Right ventricle myocardium inferior (tissue), 1 donor: ENCODE measurements at regions not wholly inside any gene's neighbourhood (a gene's known extent, or its start where the extent isn't known, plus 50 kb on each side); places are given as distances from the start of the nearest gene placed in this dataset.
"Not testable (repeated sequence)": the region's sequence is repeated elsewhere in the genome, so short reads cannot be mapped to it uniquely, and the experiment has no call there.

ENCODE experiments used
- ATAC-seq: fragments of 200-7000 bp; cut with Tn5 transposase; one replicate; pipeline ENCODE4 v1.9.1; 2020; ENCODE audit warnings: mild to moderate bottlenecking, moderate library complexity
- DNase-seq: peaks from one replicate; pipeline ENCODE4 v3.0.0; 2021; ENCODE audit errors: missing footprints
- intact Hi-C: fragments of 100-400 bp; cut with DNase I; formaldehyde crosslinking; loops from one replicate; pipeline ENCODE4 v1.11.0; 2022
- donor health status: DM: no; HTN: yes; CAD: no; lungs with severe emphysema.

DNA sequence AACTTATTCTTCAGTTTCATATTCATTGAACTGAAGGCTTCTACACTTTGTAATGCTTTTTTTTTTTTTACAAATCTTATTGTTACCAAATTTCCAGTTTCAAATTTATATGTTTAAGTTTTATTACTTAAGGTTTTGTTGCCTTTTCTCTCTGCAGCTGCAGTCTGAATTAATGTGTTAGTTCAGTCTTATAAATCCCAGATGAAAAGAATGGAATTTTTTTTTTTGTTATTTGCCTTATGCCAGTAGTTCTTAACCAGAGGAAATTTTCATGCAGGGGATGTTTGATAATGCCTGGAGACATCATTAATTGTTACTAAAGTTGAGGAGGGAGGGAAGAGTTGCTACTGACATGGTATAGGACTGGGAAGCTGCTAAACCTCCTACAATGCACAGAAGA is 367.9 kb upstream of the SPRY2 start:
- intact Hi-C loops: no loop called here
- ATAC-seq (no peak), DNase-seq (no peak)

DNA sequence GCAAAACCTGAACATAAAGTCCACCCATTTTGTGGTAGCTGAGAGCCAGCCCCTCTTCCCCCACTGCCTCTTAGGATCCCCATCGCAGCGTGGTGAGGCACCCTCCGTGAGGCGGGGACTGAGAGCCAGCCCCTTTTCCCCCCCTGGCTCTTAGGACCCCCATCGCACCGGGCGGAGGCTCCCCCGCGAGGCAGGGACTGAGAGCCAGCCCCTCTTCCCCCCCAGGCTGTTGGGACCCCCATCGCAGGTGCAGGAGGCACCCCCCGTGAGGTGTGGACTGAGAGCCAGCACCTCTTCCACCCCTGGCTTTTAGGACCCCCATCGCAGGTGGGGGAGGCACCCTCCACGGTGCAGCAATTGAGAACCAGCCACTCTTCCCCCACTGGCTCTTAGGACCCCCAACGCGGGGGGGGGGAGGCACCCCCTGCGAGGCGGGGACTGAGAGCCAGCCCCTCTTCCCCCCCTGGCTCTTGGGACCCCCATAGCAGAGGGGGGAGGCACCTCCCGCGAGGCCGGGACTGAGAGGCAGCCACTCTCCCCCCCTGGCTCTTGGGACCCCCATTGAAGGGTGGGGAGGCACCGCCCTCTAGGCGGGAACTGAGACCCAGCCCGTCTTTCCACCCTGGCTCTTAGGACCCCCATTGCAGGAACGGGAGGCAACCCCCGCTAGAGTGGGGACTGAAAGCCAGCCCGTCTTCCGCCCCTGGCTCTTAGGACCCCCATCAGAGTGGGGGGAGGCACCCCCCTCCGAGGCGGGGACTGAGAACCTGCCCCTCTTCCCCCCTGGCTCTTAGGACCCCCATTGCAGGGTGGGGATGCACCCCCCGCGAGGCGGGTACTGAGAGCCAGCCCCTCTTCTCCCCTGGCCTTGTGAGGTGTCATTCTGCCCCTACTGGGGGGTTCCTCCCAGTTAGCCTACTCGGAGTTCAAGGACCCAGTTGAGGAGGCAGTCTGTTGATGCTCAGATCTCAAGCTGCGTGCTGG is 366.4 kb upstream of the SPRY2 start:
- ATAC-seq: no peak
- intact Hi-C loops: no loop called here
- DNase-seq: no peak

DNA sequence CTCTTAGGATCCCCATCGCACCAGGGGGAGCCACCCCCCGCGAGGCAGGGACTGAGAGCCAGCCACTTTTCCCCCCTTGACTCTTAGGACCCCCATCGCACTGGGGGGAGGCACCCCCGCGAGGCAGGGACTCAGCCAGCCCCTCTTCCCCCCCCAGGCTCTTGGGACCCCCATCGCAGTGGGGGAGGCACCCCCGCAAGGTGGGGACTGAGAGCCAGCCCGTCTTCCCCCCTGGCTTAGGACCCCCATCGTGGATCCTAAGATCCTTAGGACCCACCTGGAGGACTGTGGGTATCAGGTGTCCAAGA is 365.2 kb upstream of the SPRY2 start:
- intact Hi-C loops: no loop called here
- no peak for ATAC-seq
- no peak for DNase-seq

DNA sequence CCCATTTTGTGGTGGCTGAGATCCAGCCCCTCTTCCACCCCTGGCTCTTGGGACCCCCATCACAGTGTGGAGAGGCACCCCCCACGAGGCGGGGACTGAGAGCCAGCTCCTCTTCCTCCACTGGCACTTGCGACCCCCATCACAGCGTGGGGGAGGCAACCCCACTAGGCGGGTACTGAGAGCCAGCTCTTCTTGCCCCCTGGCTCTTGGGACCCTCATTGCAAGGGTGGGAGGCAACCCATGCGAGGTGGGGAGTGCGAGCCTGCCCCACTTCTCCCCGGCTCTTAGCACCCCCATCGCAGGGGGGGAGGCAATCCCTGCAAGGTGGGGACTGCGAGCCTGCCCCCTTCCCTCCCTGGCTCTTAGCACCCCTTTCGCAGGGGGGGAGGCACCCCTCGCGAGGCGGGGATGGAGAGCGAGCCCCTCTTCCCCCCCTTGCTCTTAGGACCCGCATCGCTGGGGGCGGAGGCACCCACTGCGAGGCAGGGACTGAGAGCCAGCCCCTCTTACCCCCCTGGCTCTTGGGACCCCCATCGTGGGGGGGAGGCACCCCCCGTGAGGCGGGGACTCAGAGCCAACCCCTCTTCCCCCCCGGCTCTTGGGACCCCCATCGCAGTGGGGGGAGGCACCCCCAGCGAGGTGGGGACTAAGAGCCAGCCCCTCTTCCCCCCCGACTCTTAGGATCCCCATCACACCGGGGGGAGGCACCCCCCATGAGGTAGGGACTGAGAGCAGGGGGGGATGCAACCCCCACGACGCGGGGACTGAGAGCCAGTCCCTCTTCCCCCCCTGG is 364.6 kb upstream of the SPRY2 start:
- DNase-seq (no peak), ATAC-seq (no peak)
- intact Hi-C loops: no loop called here

DNA sequence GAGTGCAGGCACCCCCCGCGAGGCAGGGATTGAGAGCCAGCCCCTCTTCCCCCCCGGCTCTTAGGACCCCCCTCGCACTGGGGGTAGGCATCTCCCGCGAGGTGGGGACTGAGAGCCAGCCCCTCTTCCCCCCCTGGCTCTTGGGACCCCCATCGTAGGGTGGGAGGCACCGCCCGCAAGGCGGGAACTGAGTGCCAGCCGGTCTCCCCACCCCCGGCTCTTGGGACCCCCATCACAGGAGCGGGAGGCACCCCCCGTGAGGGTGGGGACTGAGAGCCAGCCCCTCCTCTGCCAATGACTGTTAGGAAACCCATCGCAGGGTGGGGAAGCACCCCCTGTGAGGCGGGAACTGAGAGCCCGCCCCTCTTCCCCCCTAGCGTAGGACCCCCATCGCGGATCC is 363.4 kb upstream of the SPRY2 start:
- no peak for ATAC-seq
- intact Hi-C loops: no loop called here
- no peak for DNase-seq

DNA sequence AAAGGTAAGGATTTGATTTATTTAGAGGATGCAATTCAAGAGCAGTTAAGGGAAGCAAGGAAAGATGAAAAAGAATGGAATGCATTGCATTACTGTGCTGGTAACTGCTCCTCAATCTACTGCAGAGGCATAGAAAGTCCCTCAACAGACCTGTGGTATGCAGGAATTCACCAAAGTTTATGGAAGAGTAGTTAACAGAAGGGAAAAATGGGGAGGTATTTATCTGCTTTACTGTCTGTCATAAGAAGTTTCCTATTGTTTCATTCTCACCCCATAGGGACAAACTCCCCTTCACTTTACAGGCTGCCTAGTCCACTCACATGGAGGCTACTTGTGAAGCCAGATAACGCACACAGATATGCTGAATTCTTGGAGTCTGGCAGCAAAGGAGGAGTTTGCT is 354.9 kb upstream of the SPRY2 start:
- no peak for DNase-seq
- intact Hi-C loops: no loop called here

DNA sequence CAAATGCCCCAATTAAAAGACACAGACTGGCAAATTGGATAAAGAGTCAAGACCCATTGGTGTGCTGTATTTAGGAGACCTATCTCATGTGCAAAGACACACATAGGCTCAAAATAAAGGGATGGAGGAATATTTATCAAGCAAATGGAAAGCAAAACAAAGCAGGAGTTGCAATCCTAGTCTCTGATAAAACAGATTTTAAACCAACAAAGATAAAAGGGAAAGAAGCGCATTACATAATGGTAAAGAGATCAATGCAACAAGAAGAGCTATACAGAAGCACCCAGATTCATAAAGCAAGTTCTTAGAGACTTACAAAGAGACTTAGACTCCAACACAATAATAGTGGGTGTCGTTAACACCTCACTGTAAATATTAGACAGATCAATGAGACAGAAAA is 350.9 kb upstream of the SPRY2 start:
- DNase-seq, ATAC-seq, intact Hi-C loops: not testable (repeated sequence)

More for the DNA sequence above, 354.9 kb upstream of the SPRY2 start:
- no peak for ATAC-seq

DNA sequence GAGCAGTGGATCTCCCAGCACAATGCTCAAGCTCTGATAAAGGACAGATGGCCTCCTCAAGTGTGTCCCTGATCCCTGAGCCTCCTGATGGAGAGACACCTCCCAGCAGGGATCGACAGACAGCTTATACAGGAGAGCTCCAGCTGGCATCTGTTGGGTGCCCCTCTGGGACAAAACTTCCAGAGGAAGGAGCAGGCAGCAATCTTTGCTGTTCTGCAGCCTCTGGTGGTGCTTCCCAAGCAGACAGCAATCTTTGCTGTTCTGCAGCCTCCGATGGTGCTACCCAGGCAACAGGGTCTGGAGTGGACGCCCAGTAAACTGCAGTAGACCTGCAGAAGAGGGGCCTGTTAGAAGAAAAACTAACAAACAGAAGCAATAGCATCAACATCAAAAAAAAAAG is 349.3 kb upstream of the SPRY2 start:
- DNase-seq: no peak
- no peak for ATAC-seq
- intact Hi-C loops: no loop called here

DNA sequence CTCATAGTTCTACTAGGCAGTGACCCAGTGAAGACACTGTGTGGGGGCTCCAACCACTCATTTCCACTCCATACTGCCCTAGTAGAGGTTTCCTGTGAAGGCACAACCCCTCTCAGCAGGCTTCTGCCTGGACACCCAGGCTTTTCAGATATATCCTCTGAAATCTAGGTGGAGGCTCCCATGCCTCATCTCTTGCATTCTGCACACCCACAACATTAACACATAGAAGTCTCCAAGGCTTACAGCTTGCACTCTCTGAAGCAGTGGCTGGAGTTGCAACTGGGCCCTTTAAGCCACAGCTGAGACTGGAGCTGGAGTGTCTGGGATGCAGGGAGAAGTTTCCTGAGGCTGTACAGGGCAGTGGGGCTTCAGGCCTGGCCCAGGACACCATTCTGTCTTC is 347.7 kb upstream of the SPRY2 start:
- DNase-seq (no peak), ATAC-seq (no peak)
- intact Hi-C loops: no loop called here

DNA sequence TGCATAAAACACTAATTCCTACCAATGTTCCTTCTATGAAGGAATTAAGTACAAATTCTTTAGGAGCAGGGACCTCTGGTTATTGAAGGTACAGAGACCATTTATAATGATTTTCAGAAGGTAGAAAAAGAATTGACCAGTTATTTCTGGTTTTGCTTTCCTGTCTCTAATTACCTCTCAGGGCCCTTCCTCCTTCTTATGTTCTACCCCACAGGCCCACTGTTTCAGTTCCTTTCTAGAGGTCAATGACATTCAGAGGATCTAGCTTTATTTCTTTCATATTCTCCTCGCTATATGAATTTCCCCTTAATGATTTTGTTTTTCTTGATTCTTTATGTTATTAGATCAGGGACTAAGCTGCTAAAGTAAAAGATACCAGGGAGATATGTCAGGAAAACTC is 345.0 kb upstream of the SPRY2 start:
- no peak for DNase-seq
- intact Hi-C loops: no loop called here
- ATAC-seq: no peak

DNA sequence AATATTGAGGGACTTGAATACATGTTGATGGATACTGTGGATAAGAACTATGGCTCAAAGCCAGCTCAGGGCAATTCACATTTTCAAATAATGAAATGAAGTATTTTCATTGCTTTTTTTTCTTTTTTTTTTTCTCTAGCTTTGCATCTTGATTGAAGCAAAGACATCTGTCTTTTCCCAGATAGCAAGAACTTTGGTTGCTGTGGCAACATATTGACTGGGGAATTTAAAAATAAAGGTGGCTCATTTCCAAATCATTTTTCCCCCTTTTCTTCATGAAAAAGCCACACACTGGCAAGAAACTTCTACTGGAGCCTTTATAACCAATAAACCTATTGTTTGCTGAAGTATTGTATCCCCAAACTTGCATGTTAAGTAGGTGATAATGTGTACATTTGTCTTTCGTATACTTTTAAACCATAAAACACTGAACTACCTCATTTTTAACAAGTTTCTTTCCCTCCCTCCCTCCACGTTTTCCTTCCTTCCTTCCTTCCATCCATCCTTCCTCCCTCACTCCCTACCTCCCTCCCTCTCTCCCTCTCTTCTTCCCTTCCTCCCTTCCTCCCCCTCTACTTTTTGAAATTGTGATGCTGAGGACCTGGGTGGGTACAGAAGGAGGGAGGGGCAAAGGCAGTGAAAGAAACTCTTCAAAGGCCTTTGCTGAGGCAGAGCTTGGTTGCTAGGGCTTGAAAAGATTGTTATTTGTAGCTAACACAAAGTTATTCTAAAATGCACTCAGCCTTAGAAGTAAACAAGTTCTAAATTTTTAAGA is 343.5 kb upstream of the SPRY2 start:
- intact Hi-C loops: no loop called here
- DNase-seq (no peak), ATAC-seq (no peak)

DNA sequence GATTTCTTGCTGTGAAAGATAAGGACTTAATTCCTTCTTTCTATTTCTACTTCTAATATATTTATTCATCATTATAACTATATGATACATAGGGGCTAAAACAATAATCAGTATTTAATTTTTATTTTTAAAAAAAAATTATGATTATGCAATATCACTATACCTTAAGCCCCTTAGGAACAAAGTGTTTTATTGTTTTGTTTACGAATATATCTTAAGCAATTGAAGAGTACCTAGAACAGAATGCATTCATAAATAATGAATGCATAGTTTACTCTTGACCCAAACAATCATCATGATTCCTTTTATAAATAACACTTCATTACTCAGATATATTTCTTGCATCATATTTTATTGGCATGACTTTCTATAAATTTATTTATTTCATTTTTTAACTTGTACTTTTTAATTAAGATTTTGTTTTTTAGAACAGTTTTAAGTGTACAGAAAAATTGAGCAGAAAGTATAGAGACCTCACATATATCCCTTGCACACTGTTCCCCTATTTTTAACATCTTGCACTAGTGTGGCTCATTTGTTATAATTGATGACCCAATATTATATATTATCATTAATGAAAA is 339.9 kb upstream of the SPRY2 start:
- DNase-seq: no peak
- intact Hi-C loops: no loop called here
- ATAC-seq: no peak

DNA sequence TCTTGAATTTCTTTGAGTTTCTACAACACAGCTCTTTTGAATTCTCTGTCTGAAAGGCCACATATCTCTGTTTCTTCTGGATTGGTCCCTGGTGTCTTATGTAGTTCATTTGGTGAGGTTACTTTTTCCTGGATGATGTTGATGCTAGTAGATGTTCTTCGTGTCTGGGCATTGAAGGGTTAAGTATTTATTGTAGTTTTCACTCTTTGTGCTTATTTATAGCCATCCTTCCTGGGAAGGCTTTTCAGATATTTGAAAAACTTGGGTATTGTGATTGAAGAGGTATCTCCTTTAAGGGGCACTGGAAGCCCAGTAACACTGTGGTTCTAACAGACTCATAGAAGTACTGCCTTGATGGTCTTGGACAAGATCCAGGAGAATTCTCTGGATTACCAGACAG is 338.5 kb upstream of the SPRY2 start:
- DNase-seq (no peak), ATAC-seq (no peak)
- intact Hi-C loops: no loop called here

DNA sequence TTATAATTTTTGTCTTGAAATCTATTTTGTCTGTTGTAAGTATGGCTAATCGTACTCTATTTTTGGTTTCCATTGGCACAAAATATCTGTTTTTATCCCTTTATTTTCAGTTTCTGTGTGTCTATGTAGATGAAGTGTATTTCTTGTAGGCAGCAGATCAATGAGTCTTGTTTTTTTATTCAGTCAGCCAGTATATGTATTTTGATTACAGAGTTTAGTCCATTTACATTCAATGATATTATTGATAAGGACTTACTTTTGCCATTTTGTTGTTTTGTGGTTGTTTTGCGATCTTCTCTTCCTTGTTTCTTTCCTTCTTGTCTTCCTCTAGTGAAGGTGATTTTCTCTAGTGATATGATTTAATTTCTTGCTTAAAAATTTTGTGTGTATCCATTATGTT is 336.3 kb upstream of the SPRY2 start:
- intact Hi-C loops: no loop called here
- DNase-seq (no peak), ATAC-seq (no peak)

DNA sequence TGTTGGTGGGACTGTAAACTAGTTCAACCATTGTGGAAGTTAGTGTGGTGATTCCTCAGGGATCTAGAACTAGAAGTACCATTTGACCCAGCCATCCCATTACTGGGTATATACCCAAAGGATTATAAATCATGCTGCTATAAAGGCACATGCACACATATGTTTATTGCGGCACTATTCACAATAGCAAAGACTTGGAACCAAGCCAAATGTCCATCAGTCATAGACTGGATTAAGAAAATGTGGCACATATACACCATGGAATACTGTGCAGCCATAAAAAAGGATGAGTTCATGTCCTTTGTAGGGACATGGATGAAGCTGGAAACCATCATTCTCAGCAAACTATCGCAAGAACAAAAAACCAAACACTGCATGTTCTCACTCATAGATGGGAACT is 334.5 kb upstream of the SPRY2 start:
- intact Hi-C loops, ATAC-seq, DNase-seq: not testable (repeated sequence)

DNA sequence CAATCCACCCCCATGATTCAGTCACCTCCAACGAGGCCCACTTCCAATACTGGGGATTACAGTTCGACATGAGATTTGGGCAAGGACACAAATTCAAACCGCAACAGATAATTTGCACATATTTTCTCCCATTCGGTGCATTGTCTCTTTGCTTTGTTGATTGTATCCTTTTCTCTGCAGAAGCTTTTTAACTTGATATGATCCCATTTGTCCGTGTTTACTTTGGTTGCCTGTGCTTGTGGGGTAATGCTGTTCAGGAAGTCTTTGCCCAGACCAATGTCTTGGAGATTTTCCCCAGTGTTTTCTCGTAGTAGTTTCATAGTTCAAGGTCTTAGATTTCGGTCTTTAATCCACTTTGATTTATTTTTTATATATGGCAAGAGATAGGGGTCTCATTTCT is 330.8 kb upstream of the SPRY2 start:
- ATAC-seq: no peak

DNA sequence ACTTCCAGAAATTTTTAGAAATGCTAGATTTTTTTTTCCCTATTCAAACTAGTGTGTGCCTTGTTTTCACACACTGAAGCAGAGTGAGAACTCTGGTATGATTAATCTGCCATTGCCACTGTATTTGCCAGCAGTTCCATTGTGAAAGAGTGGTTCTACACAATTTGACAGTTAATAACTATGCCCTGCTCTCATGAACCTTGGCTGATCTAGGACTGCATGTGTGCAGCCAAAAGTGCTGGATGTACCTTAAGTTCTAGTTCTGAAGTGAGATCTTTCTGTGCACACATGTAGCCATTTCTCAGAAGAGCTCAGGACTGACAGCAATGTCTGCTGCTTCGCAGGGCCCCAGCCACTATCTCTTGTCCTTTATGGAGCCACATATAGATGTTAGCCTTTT is 328.2 kb upstream of the SPRY2 start:
- DNase-seq (no peak), ATAC-seq (peak; percentile 26)
- intact Hi-C loops: no loop called here

More for the DNA sequence above, 330.8 kb upstream of the SPRY2 start:
- intact Hi-C loops: no loop called here
- DNase-seq: no peak

DNA sequence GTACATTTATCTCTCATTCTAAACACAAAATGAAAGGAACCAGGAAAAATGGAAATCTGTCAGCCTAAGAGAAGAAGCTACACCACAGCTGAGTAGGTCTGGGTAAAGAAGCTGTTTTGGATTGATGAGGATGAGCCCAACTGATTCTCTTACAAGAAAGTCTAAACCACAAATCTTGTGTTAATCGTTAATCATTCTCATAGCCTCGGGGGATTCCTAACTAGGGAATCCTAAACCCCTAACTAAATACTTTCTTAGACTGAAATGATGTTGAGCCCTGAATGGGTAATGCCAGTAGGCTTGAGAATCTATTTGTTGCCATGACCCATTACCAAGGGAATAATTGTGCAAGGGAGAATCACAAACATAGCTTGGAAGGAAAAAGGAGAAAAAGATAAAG is 327.5 kb upstream of the SPRY2 start:
- ATAC-seq (no peak), DNase-seq (no peak)
- intact Hi-C loops: no loop called here
